GM13977 (cell line): ENCODE measurements at regions not wholly inside any gene's neighbourhood (a gene's known extent, or its start where the extent isn't known, plus 50 kb on each side); places are given as distances from the start of the nearest gene placed in this dataset.

ENCODE experiments used
- DNase-seq: peaks from one replicate; pipeline ENCODE4 v3.0.0; 2012; ENCODE audit warnings: low spot score
- in situ Hi-C: fragments of 300-500 bp; cut with MboI; formaldehyde crosslinking; loops from one replicate; pipeline ENCODE4 v1.12.0; 2022; ENCODE audit warnings: low sequenced_read_pairs, low pct_unique_long_range_greater_than_20kb, mixed read lengths, inconsistent platforms; ENCODE audit not compliant: unreplicated experiment
- TF ChIP-seq, protein P1 (sequence below): IDR thresholded peaks from 2 replicates; pipeline ENCODE4 v1.5.1; 2012; ENCODE audit warnings: mild to moderate bottlenecking, control low read depth; ENCODE audit not compliant: insufficient read depth; ENCODE audit errors: extremely low read depth, missing control alignments

- no peak for DNase-seq
- TF ChIP-seq, protein P1, sequence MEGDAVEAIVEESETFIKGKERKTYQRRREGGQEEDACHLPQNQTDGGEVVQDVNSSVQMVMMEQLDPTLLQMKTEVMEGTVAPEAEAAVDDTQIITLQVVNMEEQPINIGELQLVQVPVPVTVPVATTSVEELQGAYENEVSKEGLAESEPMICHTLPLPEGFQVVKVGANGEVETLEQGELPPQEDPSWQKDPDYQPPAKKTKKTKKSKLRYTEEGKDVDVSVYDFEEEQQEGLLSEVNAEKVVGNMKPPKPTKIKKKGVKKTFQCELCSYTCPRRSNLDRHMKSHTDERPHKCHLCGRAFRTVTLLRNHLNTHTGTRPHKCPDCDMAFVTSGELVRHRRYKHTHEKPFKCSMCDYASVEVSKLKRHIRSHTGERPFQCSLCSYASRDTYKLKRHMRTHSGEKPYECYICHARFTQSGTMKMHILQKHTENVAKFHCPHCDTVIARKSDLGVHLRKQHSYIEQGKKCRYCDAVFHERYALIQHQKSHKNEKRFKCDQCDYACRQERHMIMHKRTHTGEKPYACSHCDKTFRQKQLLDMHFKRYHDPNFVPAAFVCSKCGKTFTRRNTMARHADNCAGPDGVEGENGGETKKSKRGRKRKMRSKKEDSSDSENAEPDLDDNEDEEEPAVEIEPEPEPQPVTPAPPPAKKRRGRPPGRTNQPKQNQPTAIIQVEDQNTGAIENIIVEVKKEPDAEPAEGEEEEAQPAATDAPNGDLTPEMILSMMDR = no peak
- in situ Hi-C loops = no loop called here
These were observed 84.4 kb upstream of the SHH start for GRCh38 chr7:155896531-155897263.

DNA sequence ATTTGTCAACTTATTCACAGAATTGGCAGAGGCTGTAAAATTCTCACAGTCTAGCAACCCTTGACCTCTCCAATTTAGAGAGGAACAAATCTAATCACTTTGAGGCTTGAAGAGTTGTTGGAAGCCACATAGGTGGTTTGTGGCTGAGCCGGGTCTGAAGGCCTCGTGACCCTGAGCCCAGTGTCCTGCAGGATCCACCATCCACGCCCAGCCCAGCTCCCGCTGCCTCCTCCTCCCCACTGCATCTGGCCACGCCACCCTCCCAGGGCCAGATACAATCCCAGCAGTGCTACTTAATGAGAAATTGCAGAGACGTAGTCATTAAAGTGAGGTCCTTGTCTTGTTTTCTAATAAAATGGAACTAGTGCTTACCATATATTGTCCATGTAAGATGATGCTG is 81.4 kb upstream of the SHH start:
- in situ Hi-C loops = no loop called here
- TF ChIP-seq, protein P1 = no peak
- no peak for DNase-seq

DNA sequence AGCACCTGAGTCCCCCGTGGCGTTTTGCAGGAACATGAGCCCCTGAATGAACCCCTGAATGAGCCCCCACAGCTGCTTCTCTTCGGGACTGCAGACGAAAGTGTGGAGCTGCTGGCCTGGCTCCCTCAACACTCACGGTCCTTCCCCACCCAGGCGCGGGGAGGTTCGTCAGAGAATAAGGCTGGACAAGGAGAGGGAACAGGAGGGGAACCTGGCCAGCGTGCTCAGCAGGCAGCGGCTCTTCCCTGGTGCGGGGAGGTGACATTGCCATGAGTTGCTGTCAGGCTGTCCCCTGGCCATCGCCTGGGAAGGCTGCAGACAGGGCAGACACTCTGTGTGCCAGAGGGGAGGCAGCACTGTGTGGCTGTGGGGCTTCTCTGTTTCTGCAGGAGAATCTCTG is 80.9 kb upstream of the SHH start:
- no peak for DNase-seq

GRCh38 chr7:155889636-155890511 is 77.6 kb upstream of the SHH start:
- TF ChIP-seq, protein P1 = no peak
- in situ Hi-C loops = no loop called here
- DNase-seq = no peak

More for the DNA sequence above, 80.9 kb upstream of the SHH start:
- in situ Hi-C loops = no loop called here
- TF ChIP-seq, protein P1 = no peak

GRCh38 chr7:155887174-155887525 is 74.9 kb upstream of the SHH start:
- no peak for DNase-seq
- in situ Hi-C loops = no loop called here
- TF ChIP-seq, protein P1 = no peak

GRCh38 chr7:155886391-155887173 is 74.3 kb upstream of the SHH start:
- in situ Hi-C loops = no loop called here
- TF ChIP-seq, protein P1 = no peak
- no peak for DNase-seq
